ENCODE measurements at regions not wholly inside any gene's neighbourhood (a gene's known extent, or its start where the extent isn't known, plus 50 kb on each side); places are given as distances from the start of the nearest gene placed in this dataset.

GRCh38 chr11:37957717-37958116 is 1359.7 kb upstream of the RAG2 start:
- Mint-ChIP-seq H3K4me3 (ENCODE audit: low read depth, unreplicated experiment) (no peak overlapping the region), H3K9me3 (ENCODE audit: low read depth, unreplicated experiment) (peaks cover 11% of the 10 kb centered on the region), H3K27me3 (ENCODE audit: unreplicated experiment) (no peaks in the 10 kb centered on the region), H3K36me3 (ENCODE audit: insufficient read depth, unreplicated experiment) (no peaks in the 10 kb centered on the region), H3K27ac (ENCODE audit: unreplicated experiment) (no peak overlapping the region), H3K4me1 (ENCODE audit: low read depth, unreplicated experiment) (no peaks in the 10 kb centered on the region)
- CTCF ChIA-PET = no interaction called here
- DNase-seq = no peak
- intact Hi-C loops (cut with micrococcal nuclease; ENCODE audit: unreplicated experiment) = no loop called here
- no TSS peak for BruUV-seq (replicated peaks)
- no peak for TF ChIP-seq CTCF (IDR thresholded peaks at IDR 0.05; ENCODE audit: unreplicated experiment)

GRCh38 chr11:37951996-37952395 is 1354.0 kb upstream of the RAG2 start:
- Mint-ChIP-seq H3K27ac (ENCODE audit: unreplicated experiment) (no peak overlapping the region), H3K9me3 (ENCODE audit: low read depth, unreplicated experiment) (peaks cover 3% of the 10 kb centered on the region), H3K36me3 (ENCODE audit: insufficient read depth, unreplicated experiment) (no peaks in the 10 kb centered on the region), H3K4me1 (ENCODE audit: low read depth, unreplicated experiment) (no peaks in the 10 kb centered on the region), H3K27me3 (ENCODE audit: unreplicated experiment) (no peaks in the 10 kb centered on the region), H3K4me3 (ENCODE audit: low read depth, unreplicated experiment) (no peak overlapping the region)
- BruUV-seq (replicated peaks) = no TSS peak
- intact Hi-C loops (cut with micrococcal nuclease; ENCODE audit: unreplicated experiment) = no loop called here
- CTCF ChIA-PET = no interaction called here
- TF ChIP-seq CTCF (IDR thresholded peaks at IDR 0.05; ENCODE audit: unreplicated experiment) = no peak
- DNase-seq = no peak

- no peak for TF ChIP-seq CTCF (IDR thresholded peaks at IDR 0.05; ENCODE audit: unreplicated experiment)
- H3K27ac Mint-ChIP-seq (ENCODE audit: unreplicated experiment) = no peak overlapping the region
- no peaks in the 10 kb centered on the region for H3K27me3 Mint-ChIP-seq (ENCODE audit: unreplicated experiment)
- intact Hi-C loops (cut with micrococcal nuclease; ENCODE audit: unreplicated experiment) = loop anchor here (10.0 kb wide), 3 partner anchors 237 to 503 kb away; no protein-coding TSS in a partner anchor
- BruUV-seq (replicated peaks) = no TSS peak
- no peak overlapping the region for H3K4me3 Mint-ChIP-seq (ENCODE audit: low read depth, unreplicated experiment)
- H3K9me3 Mint-ChIP-seq (ENCODE audit: low read depth, unreplicated experiment) = no peaks in the 10 kb centered on the region
- no peaks in the 10 kb centered on the region for H3K36me3 Mint-ChIP-seq (ENCODE audit: insufficient read depth, unreplicated experiment)
- no peak for DNase-seq
- CTCF ChIA-PET = interaction anchor here (0.7 kb wide), 1 partner anchor 617 kb away, joined by 3 read pairs; no protein-coding TSS in a partner anchor
- H3K4me1 Mint-ChIP-seq (ENCODE audit: low read depth, unreplicated experiment) = no peaks in the 10 kb centered on the region
Observed at GRCh38 chr11:37948258-37948657, 1350.2 kb upstream of the RAG2 start.

- CTCF ChIA-PET = no interaction called here
- no peak for TF ChIP-seq CTCF (IDR thresholded peaks at IDR 0.05; ENCODE audit: unreplicated experiment)
Observed at GRCh38 chr11:37947821-37948220, 1349.8 kb upstream of the RAG2 start.

More at GRCh38 chr11:37947821-37948220, 1349.8 kb upstream of the RAG2 start:
- Mint-ChIP-seq H3K27ac (ENCODE audit: unreplicated experiment) (no peak overlapping the region), H3K4me1 (ENCODE audit: low read depth, unreplicated experiment) (no peaks in the 10 kb centered on the region), H3K4me3 (ENCODE audit: low read depth, unreplicated experiment) (no peak overlapping the region), H3K27me3 (ENCODE audit: unreplicated experiment) (no peaks in the 10 kb centered on the region), H3K36me3 (ENCODE audit: insufficient read depth, unreplicated experiment) (no peaks in the 10 kb centered on the region), H3K9me3 (ENCODE audit: low read depth, unreplicated experiment) (peaks cover 3% of the 10 kb centered on the region)
- BruUV-seq (replicated peaks) = no TSS peak
- intact Hi-C loops (cut with micrococcal nuclease; ENCODE audit: unreplicated experiment) = loop anchor here (2.0 to 10.0 kb wide), 4 partner anchors 237 to 843 kb away; no protein-coding TSS in a partner anchor
- DNase-seq = no peak

Data from Calu3 (cell line).